ENCODE measurements at regions not wholly inside any gene's neighbourhood (a gene's known extent, or its start where the extent isn't known, plus 50 kb on each side); places are given as distances from the start of the nearest gene placed in this dataset.
"Not testable (repeated sequence)": the region's sequence is repeated elsewhere in the genome, so short reads cannot be mapped to it uniquely, and the experiment has no call there.

DNA sequence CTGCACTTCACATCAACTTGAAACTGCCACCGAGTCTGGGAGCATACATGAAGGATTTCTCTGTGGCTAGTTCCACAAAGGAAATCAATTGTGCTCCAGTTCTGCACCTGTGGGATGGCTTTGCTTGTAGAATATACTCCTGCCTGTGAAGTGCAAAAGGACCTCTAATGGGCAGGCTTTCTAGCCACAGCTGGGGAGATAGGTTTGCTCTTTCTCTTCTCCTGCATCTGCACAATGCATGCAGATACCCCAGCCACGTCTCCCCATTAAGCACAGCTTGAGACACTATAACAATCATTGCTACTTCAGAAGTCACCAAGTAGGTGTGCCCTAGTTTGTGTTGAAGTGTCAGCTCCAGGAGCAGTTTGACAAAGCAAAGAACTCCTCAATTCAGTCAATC, 364.6 kb downstream of the ZIC3 start:
- Histone ChIP-seq H3K27ac (no peak overlapping the region), H3K4me1 (ENCODE audit: control insufficient read depth in 1 of 2, low read depth in 2 of 2) (no peaks in the 10 kb centered on the region), H3K9me3 (no peaks in the 10 kb centered on the region), H3K27me3 (replicated peaks; ENCODE audit: insufficient read depth) (no peaks in the 10 kb centered on the region), H3K36me3 (no peaks in the 10 kb centered on the region), H3K4me3 (no peak overlapping the region)
- TF ChIP-seq CTCF (IDR thresholded peaks at IDR 0.05): no peak
- DNase-seq (ENCODE audit: low spot score): no peak
- ATAC-seq (ENCODE audit: insufficient number of reproducible peaks, low FRiP score, low read depth): no peak

GRCh38 chrX:137934214-137934613, 368.3 kb downstream of the ZIC3 start:
- not testable (repeated sequence) for DNase-seq (ENCODE audit: low spot score); H3K4me1 ChIP-seq (ENCODE audit: control insufficient read depth in 1 of 2, low read depth in 2 of 2); H3K27me3 ChIP-seq (replicated peaks; ENCODE audit: insufficient read depth); H3K4me3 ChIP-seq; ATAC-seq (ENCODE audit: insufficient number of reproducible peaks, low FRiP score, low read depth); H3K27ac ChIP-seq; H3K36me3 ChIP-seq; H3K9me3 ChIP-seq

DNA sequence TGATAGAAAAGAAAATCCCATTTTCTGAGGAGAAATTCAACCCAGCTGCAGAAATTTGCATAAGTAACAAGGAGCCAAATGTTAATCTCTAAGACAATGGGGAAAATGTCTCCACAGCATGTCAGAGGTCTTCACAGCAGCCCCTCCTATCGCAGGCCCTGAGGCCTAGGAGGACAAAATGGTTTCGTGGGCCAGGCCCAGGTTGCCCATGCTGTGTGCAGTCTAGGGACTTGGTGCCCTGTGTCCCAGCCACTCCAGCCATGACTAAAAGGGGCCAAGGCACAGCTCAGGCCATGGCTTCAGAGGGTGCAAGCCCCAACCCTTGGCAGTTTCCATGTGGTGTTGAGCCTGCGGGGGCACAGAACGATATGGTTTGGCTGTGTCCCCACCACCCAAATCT, 369.0 kb downstream of the ZIC3 start:
- DNase-seq (ENCODE audit: low spot score); H3K9me3 ChIP-seq; H3K36me3 ChIP-seq; H3K4me1 ChIP-seq (ENCODE audit: control insufficient read depth in 1 of 2, low read depth in 2 of 2); H3K4me3 ChIP-seq; ATAC-seq (ENCODE audit: insufficient number of reproducible peaks, low FRiP score, low read depth); H3K27me3 ChIP-seq (replicated peaks; ENCODE audit: insufficient read depth); H3K27ac ChIP-seq: not testable (repeated sequence)

- Histone ChIP-seq H3K27me3 (replicated peaks; ENCODE audit: insufficient read depth) (no peaks in the 10 kb centered on the region), H3K4me1 (ENCODE audit: control insufficient read depth in 1 of 2, low read depth in 2 of 2) (no peaks in the 10 kb centered on the region), H3K4me3 (no peak overlapping the region), H3K36me3 (no peaks in the 10 kb centered on the region), H3K27ac (no peak overlapping the region), H3K9me3 (no peaks in the 10 kb centered on the region)
- DNase-seq (ENCODE audit: low spot score) (no peak), ATAC-seq (ENCODE audit: insufficient number of reproducible peaks, low FRiP score, low read depth) (no peak)
- no peak for TF ChIP-seq CTCF (IDR thresholded peaks at IDR 0.05)
Measured at GRCh38 chrX:137945470-137945869, 379.5 kb downstream of the ZIC3 start.

DNA sequence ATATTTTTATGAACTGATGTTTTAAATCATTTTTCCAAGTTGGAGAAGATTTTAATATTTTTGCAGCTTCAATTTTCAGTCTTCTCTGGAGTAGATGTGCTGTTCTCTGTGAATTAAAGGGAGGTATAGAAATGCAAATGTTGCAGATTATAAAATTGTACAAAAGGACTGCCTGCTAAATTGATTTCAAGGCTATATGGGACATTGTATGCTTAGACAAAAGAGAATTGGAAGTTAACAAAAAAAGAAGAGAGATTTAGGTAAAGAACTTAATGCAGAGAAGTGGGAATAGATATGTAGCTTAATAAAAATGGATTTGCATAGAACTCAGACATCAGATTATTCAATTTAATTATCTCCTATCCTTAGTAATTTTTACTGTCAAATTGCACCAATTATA, 403.3 kb downstream of the ZIC3 start:
- Histone ChIP-seq H3K36me3 (no peaks in the 10 kb centered on the region), H3K9me3 (no peaks in the 10 kb centered on the region), H3K27me3 (replicated peaks; ENCODE audit: insufficient read depth) (no peaks in the 10 kb centered on the region), H3K4me3 (no peak overlapping the region), H3K4me1 (ENCODE audit: control insufficient read depth in 1 of 2, low read depth in 2 of 2) (no peaks in the 10 kb centered on the region), H3K27ac (no peak overlapping the region)
- TF ChIP-seq CTCF (IDR thresholded peaks at IDR 0.05): no peak
- DNase-seq (ENCODE audit: low spot score) (no peak), ATAC-seq (ENCODE audit: insufficient number of reproducible peaks, low FRiP score, low read depth) (no peak)

DNA sequence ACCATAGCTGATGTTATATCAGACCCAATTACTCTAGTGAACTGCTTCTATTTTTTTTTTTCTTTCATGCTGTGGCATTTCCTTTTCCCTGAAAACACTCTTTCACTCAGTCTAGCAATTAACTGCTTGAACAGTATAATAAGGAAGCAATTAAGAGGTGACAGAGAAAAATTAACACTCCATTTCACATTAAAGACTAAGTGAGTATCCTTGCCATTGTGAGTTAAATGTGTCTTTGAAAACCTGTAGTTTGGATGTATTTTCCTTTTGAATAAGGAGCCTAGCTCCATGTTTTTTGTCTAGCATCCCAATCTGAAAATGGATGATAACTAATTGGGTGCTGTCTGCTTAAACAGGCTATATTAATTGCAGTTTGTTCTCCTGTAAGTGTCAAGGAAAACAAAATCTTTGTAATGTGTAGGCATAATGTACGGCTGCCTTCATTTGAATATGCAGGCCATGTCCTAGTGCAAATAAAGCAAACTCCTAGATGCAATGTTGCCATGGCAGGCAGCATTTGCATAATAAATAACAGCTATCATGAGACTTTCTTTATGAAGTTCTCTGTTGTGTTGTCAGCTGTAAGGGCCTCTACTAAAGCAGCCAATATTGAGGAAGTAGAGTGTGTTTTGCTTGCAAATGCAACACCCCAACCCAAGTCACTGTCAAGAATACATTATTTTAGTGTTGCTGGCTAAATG, 416.7 kb downstream of the ZIC3 start:
- Histone ChIP-seq H3K27me3 (replicated peaks; ENCODE audit: insufficient read depth) (no peaks in the 10 kb centered on the region), H3K27ac (no peak overlapping the region), H3K4me3 (no peak overlapping the region), H3K9me3 (no peaks in the 10 kb centered on the region), H3K4me1 (ENCODE audit: control insufficient read depth in 1 of 2, low read depth in 2 of 2) (no peaks in the 10 kb centered on the region), H3K36me3 (no peaks in the 10 kb centered on the region)
- DNase-seq (ENCODE audit: low spot score): no peak
- no peak for ATAC-seq (ENCODE audit: insufficient number of reproducible peaks, low FRiP score, low read depth)
- no peak for TF ChIP-seq CTCF (IDR thresholded peaks at IDR 0.05)

Measured in thoracic aorta (tissue), 2 donors.